Activated naive CD4-positive, alpha-beta T cell treated with anti-CD3 and anti-CD28 coated beads, Interleukin-2, amount 50 U/mL, for 24 hours (primary cell): ENCODE measurements at regions not wholly inside any gene's neighbourhood (a gene's known extent, or its start where the extent isn't known, plus 50 kb on each side); places are given as distances from the start of the nearest gene placed in this dataset.
"Not testable (repeated sequence)": the region's sequence is repeated elsewhere in the genome, so short reads cannot be mapped to it uniquely, and the experiment has no call there.

Experiments used
- H3K27ac Mint-ChIP-seq: one replicate; pipeline ENCODE4 v1.8.0; 2021; ENCODE audit warnings: mild to moderate bottlenecking, mixed read lengths
- H3K27me3 Mint-ChIP-seq: one replicate; pipeline ENCODE4 v1.8.0; 2021; ENCODE audit warnings: mixed read lengths
- H3K36me3 Mint-ChIP-seq: one replicate; pipeline ENCODE4 v1.8.0; 2021; ENCODE audit warnings: mixed read lengths
- H3K4me1 Mint-ChIP-seq: one replicate; pipeline ENCODE4 v1.8.0; 2021; ENCODE audit warnings: mixed read lengths
- H3K4me3 Mint-ChIP-seq: one replicate; pipeline ENCODE4 v1.8.0; 2021; ENCODE audit warnings: mild to moderate bottlenecking, mixed read lengths
- H3K9me3 Mint-ChIP-seq: one replicate; pipeline ENCODE4 v1.8.0; 2021; ENCODE audit warnings: mixed read lengths

- Mint-ChIP-seq H3K4me1 (peaks cover 71% of the 10 kb centered on the region), H3K27ac (peak overlapping the region; percentile 76), H3K27me3 (no peaks in the 10 kb centered on the region), H3K4me3 (peak overlapping the region; percentile 87), H3K9me3 (no peaks in the 10 kb centered on the region), H3K36me3 (peaks cover 9% of the 10 kb centered on the region)
Measured at GRCh38 chr5:42989190-42989589, 50.9 kb downstream of the ANXA2R start.

- peak overlapping the region; percentile 76 for H3K27ac Mint-ChIP-seq
- peaks cover 9% of the 10 kb centered on the region for H3K36me3 Mint-ChIP-seq
- H3K27me3 Mint-ChIP-seq: no peaks in the 10 kb centered on the region
- no peaks in the 10 kb centered on the region for H3K9me3 Mint-ChIP-seq
- H3K4me1 Mint-ChIP-seq: peaks cover 73% of the 10 kb centered on the region
- peak overlapping the region; percentile 87 for H3K4me3 Mint-ChIP-seq
Measured at GRCh38 chr5:42988568-42988967, 51.6 kb downstream of the ANXA2R start.

GRCh38 chr5:42985129-42986037 is 54.7 kb downstream of the ANXA2R start:
- Mint-ChIP-seq H3K4me1 (peaks cover 68% of the 10 kb centered on the region), H3K27me3 (no peaks in the 10 kb centered on the region), H3K27ac (peak overlapping the region; percentile 47), H3K36me3 (peaks cover 9% of the 10 kb centered on the region), H3K9me3 (no peaks in the 10 kb centered on the region), H3K4me3 (no peak overlapping the region)

- H3K27ac Mint-ChIP-seq: no peak overlapping the region
- H3K4me3 Mint-ChIP-seq: no peak overlapping the region
- no peaks in the 10 kb centered on the region for H3K9me3 Mint-ChIP-seq
- H3K36me3 Mint-ChIP-seq: peaks cover 9% of the 10 kb centered on the region
- peaks cover 57% of the 10 kb centered on the region for H3K4me1 Mint-ChIP-seq
- no peaks in the 10 kb centered on the region for H3K27me3 Mint-ChIP-seq
Measured at GRCh38 chr5:42984307-42984706, 55.8 kb downstream of the ANXA2R start.

GRCh38 chr5:42982107-42982622 is 58.0 kb downstream of the ANXA2R start:
- peaks cover 36% of the 10 kb centered on the region for H3K4me1 Mint-ChIP-seq
- H3K4me3 Mint-ChIP-seq: no peak overlapping the region
- no peaks in the 10 kb centered on the region for H3K27me3 Mint-ChIP-seq
- no peak overlapping the region for H3K27ac Mint-ChIP-seq
- H3K36me3 Mint-ChIP-seq: peaks cover 12% of the 10 kb centered on the region
- no peaks in the 10 kb centered on the region for H3K9me3 Mint-ChIP-seq

- Mint-ChIP-seq H3K36me3 (peaks cover 12% of the 10 kb centered on the region), H3K4me1 (peaks cover 30% of the 10 kb centered on the region)
- not testable (repeated sequence) for H3K27me3 Mint-ChIP-seq, H3K27ac Mint-ChIP-seq, H3K4me3 Mint-ChIP-seq, H3K9me3 Mint-ChIP-seq
Measured at GRCh38 chr5:42981417-42982106, 58.6 kb downstream of the ANXA2R start.

GRCh38 chr5:42981015-42981414 is 59.1 kb downstream of the ANXA2R start:
- H3K27ac Mint-ChIP-seq, H3K4me3 Mint-ChIP-seq, H3K27me3 Mint-ChIP-seq, H3K9me3 Mint-ChIP-seq: not testable (repeated sequence)
- H3K4me1 Mint-ChIP-seq: peaks cover 24% of the 10 kb centered on the region
- H3K36me3 Mint-ChIP-seq: peaks cover 10% of the 10 kb centered on the region

GRCh38 chr5:42980391-42980790 is 59.7 kb downstream of the ANXA2R start:
- H3K27ac Mint-ChIP-seq, H3K36me3 Mint-ChIP-seq, H3K4me3 Mint-ChIP-seq, H3K27me3 Mint-ChIP-seq, H3K9me3 Mint-ChIP-seq: not testable (repeated sequence)
- H3K4me1 Mint-ChIP-seq: peaks cover 18% of the 10 kb centered on the region

GRCh38 chr5:42979242-42979641 is 60.9 kb downstream of the ANXA2R start:
- not testable (repeated sequence) for H3K9me3 Mint-ChIP-seq, H3K27ac Mint-ChIP-seq, H3K36me3 Mint-ChIP-seq, H3K4me1 Mint-ChIP-seq, H3K27me3 Mint-ChIP-seq, H3K4me3 Mint-ChIP-seq

- no peaks in the 10 kb centered on the region for H3K4me1 Mint-ChIP-seq
- no peaks in the 10 kb centered on the region for H3K9me3 Mint-ChIP-seq
- no peak overlapping the region for H3K27ac Mint-ChIP-seq
- peaks cover 17% of the 10 kb centered on the region for H3K36me3 Mint-ChIP-seq
- no peaks in the 10 kb centered on the region for H3K27me3 Mint-ChIP-seq
- no peak overlapping the region for H3K4me3 Mint-ChIP-seq
Measured at GRCh38 chr5:42974536-42974935, 65.6 kb downstream of the ANXA2R start.

GRCh38 chr5:42970636-42971559 is 69.2 kb downstream of the ANXA2R start:
- peaks cover 12% of the 10 kb centered on the region for H3K36me3 Mint-ChIP-seq
- H3K27ac Mint-ChIP-seq: no peak overlapping the region
- peaks cover 5% of the 10 kb centered on the region for H3K4me1 Mint-ChIP-seq
- H3K4me3 Mint-ChIP-seq: no peak overlapping the region
- H3K27me3 Mint-ChIP-seq: no peaks in the 10 kb centered on the region
- no peaks in the 10 kb centered on the region for H3K9me3 Mint-ChIP-seq

- no peak overlapping the region for H3K4me3 Mint-ChIP-seq
- no peaks in the 10 kb centered on the region for H3K9me3 Mint-ChIP-seq
- no peaks in the 10 kb centered on the region for H3K36me3 Mint-ChIP-seq
- peaks cover 16% of the 10 kb centered on the region for H3K4me1 Mint-ChIP-seq
- peak overlapping the region; percentile 46 for H3K27ac Mint-ChIP-seq
- no peaks in the 10 kb centered on the region for H3K27me3 Mint-ChIP-seq
Measured at GRCh38 chr5:42965934-42966333, 74.2 kb downstream of the ANXA2R start.

GRCh38 chr5:42963412-42963811 is 76.7 kb downstream of the ANXA2R start:
- H3K27ac Mint-ChIP-seq: no peak overlapping the region
- no peaks in the 10 kb centered on the region for H3K36me3 Mint-ChIP-seq
- no peaks in the 10 kb centered on the region for H3K9me3 Mint-ChIP-seq
- H3K4me3 Mint-ChIP-seq: no peak overlapping the region
- no peaks in the 10 kb centered on the region for H3K27me3 Mint-ChIP-seq
- H3K4me1 Mint-ChIP-seq: peaks cover 21% of the 10 kb centered on the region

GRCh38 chr5:42962124-42962523 is 78.0 kb downstream of the ANXA2R start:
- H3K4me1 Mint-ChIP-seq: peaks cover 21% of the 10 kb centered on the region
- peak overlapping the region; percentile 19 for H3K27ac Mint-ChIP-seq
- no peaks in the 10 kb centered on the region for H3K27me3 Mint-ChIP-seq
- H3K9me3 Mint-ChIP-seq: no peaks in the 10 kb centered on the region
- H3K36me3 Mint-ChIP-seq: no peaks in the 10 kb centered on the region
- H3K4me3 Mint-ChIP-seq: peak overlapping the region; percentile 34

- H3K4me1 Mint-ChIP-seq: peaks cover 14% of the 10 kb centered on the region
- H3K4me3 Mint-ChIP-seq: no peak overlapping the region
- no peaks in the 10 kb centered on the region for H3K9me3 Mint-ChIP-seq
- no peaks in the 10 kb centered on the region for H3K27me3 Mint-ChIP-seq
- no peak overlapping the region for H3K27ac Mint-ChIP-seq
- no peaks in the 10 kb centered on the region for H3K36me3 Mint-ChIP-seq
Measured at GRCh38 chr5:42960506-42960905, 79.6 kb downstream of the ANXA2R start.
